ENCODE measurements at regions not wholly inside any gene's neighbourhood (a gene's known extent, or its start where the extent isn't known, plus 50 kb on each side); places are given as distances from the start of the nearest gene placed in this dataset.
"Not testable (repeated sequence)": the region's sequence is repeated elsewhere in the genome, so short reads cannot be mapped to it uniquely, and the experiment has no call there.

- DNase-seq: no peak
These were observed 58.6 kb upstream of the SLC38A4 start for GRCh38 chr12:46884362-46884761.

- DNase-seq: no peak
These were observed 60.8 kb upstream of the SLC38A4 start for GRCh38 chr12:46886541-46887041.

GRCh38 chr12:46887870-46888269 is 62.1 kb upstream of the SLC38A4 start:
- no peak for DNase-seq

GRCh38 chr12:46888568-46888967 is 62.8 kb upstream of the SLC38A4 start:
- no peak for DNase-seq

GRCh38 chr12:46891306-46891705 is 65.5 kb upstream of the SLC38A4 start:
- DNase-seq: no peak

GRCh38 chr12:46892034-46892705 is 66.4 kb upstream of the SLC38A4 start:
- DNase-seq: no peak

- DNase-seq: no peak
These were observed 67.1 kb upstream of the SLC38A4 start for GRCh38 chr12:46892887-46893286.

GRCh38 chr12:46893434-46893833 is 67.6 kb upstream of the SLC38A4 start:
- DNase-seq: no peak

- no peak for DNase-seq
These were observed 69.9 kb upstream of the SLC38A4 start for GRCh38 chr12:46895726-46896125.

GRCh38 chr12:46896680-46897079 is 70.9 kb upstream of the SLC38A4 start:
- DNase-seq: no peak

GRCh38 chr12:46898152-46898931 is 72.5 kb upstream of the SLC38A4 start:
- DNase-seq: no peak

GRCh38 chr12:46898989-46899388 is 73.2 kb upstream of the SLC38A4 start:
- no peak for DNase-seq

- no peak for DNase-seq
These were observed 75.1 kb upstream of the SLC38A4 start for GRCh38 chr12:46900734-46901463.

- no peak for DNase-seq
These were observed 75.8 kb upstream of the SLC38A4 start for GRCh38 chr12:46901464-46902205.

GRCh38 chr12:46903058-46903457 is 77.3 kb upstream of the SLC38A4 start:
- DNase-seq: no peak

GRCh38 chr12:46904406-46905238 is 78.8 kb upstream of the SLC38A4 start:
- no peak for DNase-seq

- not testable (repeated sequence) for DNase-seq
These were observed 79.4 kb upstream of the SLC38A4 start for GRCh38 chr12:46905239-46905627.

- no peak for DNase-seq
These were observed 82.0 kb upstream of the SLC38A4 start for GRCh38 chr12:46907791-46908190.

GRCh38 chr12:46908236-46908935 is 82.6 kb upstream of the SLC38A4 start:
- DNase-seq: no peak

- no peak for DNase-seq
These were observed 83.3 kb upstream of the SLC38A4 start for GRCh38 chr12:46908936-46909635.
